ENCODE measurements at regions not wholly inside any gene's neighbourhood (a gene's known extent, or its start where the extent isn't known, plus 50 kb on each side); places are given as distances from the start of the nearest gene placed in this dataset.
"Not testable (repeated sequence)": the region's sequence is repeated elsewhere in the genome, so short reads cannot be mapped to it uniquely, and the experiment has no call there.

- Histone ChIP-seq H3F3A (ENCODE audit: insufficient read depth) (peaks cover 18% of the 10 kb centered on the region; the same call in 1 of the 2 replicates), H3K4me2 (ENCODE audit: unreplicated experiment) (no peak overlapping the region), H3K27me3 (replicated peaks; ENCODE audit: insufficient read depth) (no peaks in the 10 kb centered on the region; the same call in 1 of the 2 replicates), H3K4me3 (no peak overlapping the region), H2AFZ (no peak overlapping the region), H3K79me2 (ENCODE audit: insufficient read depth) (no peaks in the 10 kb centered on the region), H4K20me1 (ENCODE audit: insufficient read depth) (no peaks in the 10 kb centered on the region), H3K9ac (no peak overlapping the region), H3K9me2 (ENCODE audit: insufficient read depth) (no peaks in the 10 kb centered on the region), H3K4me1 (ENCODE audit: insufficient read depth) (peaks cover 4% of the 10 kb centered on the region; the same call in 1 of the 2 replicates), H3K27ac (no peak overlapping the region), H3K9me3 (ENCODE audit: low read depth) (no peaks in the 10 kb centered on the region), H3K36me3 (ENCODE audit: low read depth) (no peaks in the 10 kb centered on the region)
- WGBS, 2 experiments (ENCODE audit: low coverage in 1 of 2, low lambda C conversion rate in 2 of 2, missing lambda C conversion rate in 2 of 2) = 76 to 77% methylated on average over 7 of the region's 7 CpGs
- in situ Hi-C loops (cut with MboI) = no loop called here
- DNase-seq = no peak
- TF ChIP-seq EZH2phosphoT487 (IDR thresholded peaks at IDR 0.05; ENCODE audit: insufficient read depth, low read depth) (no peak), EZH2 (IDR thresholded peaks at IDR 0.05; ENCODE audit: insufficient read depth, poor library complexity, severe bottlenecking) (no peak)
These were observed 190.0 kb downstream of the RTP5 start for GRCh38 chr2:242059566-242059965.

GRCh38 chr2:242060212-242060835 is 190.8 kb downstream of the RTP5 start:
- no peaks in the 10 kb centered on the region for H3K79me2 ChIP-seq (ENCODE audit: insufficient read depth)

GRCh38 chr2:242061930-242062329 is 192.4 kb downstream of the RTP5 start:
- DNase-seq; H3K79me2 ChIP-seq (ENCODE audit: insufficient read depth); H3K4me3 ChIP-seq; H2AFZ ChIP-seq; in situ Hi-C loops (cut with MboI); H3K9ac ChIP-seq; H3K27ac ChIP-seq; H3K4me2 ChIP-seq (ENCODE audit: unreplicated experiment); H3K27me3 ChIP-seq (replicated peaks; ENCODE audit: insufficient read depth); H3K4me1 ChIP-seq (ENCODE audit: insufficient read depth); H3K9me3 ChIP-seq (ENCODE audit: low read depth); H4K20me1 ChIP-seq (ENCODE audit: insufficient read depth); H3K9me2 ChIP-seq (ENCODE audit: insufficient read depth); H3K36me3 ChIP-seq (ENCODE audit: low read depth): not testable (repeated sequence)
- 89% methylated on average over 17 of the region's 17 CpGs for WGBS, 2 experiments (ENCODE audit: low coverage in 1 of 2, low lambda C conversion rate in 2 of 2, missing lambda C conversion rate in 2 of 2)
- peaks cover 18% of the 10 kb centered on the region; the same call in 1 of the 2 replicates for H3F3A ChIP-seq (ENCODE audit: insufficient read depth)

More at GRCh38 chr2:242060212-242060835, 190.8 kb downstream of the RTP5 start:
- Histone ChIP-seq H3K9me3 (ENCODE audit: low read depth) (no peaks in the 10 kb centered on the region), H4K20me1 (ENCODE audit: insufficient read depth) (no peaks in the 10 kb centered on the region), H3K9ac (no peak overlapping the region), H2AFZ (no peak overlapping the region), H3K9me2 (ENCODE audit: insufficient read depth) (no peaks in the 10 kb centered on the region), H3K4me1 (ENCODE audit: insufficient read depth) (peaks cover 4% of the 10 kb centered on the region; the same call in 1 of the 2 replicates), H3K36me3 (ENCODE audit: low read depth) (no peaks in the 10 kb centered on the region), H3K27ac (no peak overlapping the region), H3K27me3 (replicated peaks; ENCODE audit: insufficient read depth) (no peaks in the 10 kb centered on the region; the same call in 1 of the 2 replicates), H3K4me3 (no peak overlapping the region), H3K4me2 (ENCODE audit: unreplicated experiment) (no peak overlapping the region), H3F3A (ENCODE audit: insufficient read depth) (peaks cover 18% of the 10 kb centered on the region; the same call in 1 of the 2 replicates)
- DNase-seq = peak; percentile 92
- WGBS, 2 experiments (ENCODE audit: low coverage in 1 of 2, low lambda C conversion rate in 2 of 2, missing lambda C conversion rate in 2 of 2) = 13 to 18% methylated on average over 4 of the region's 4 CpGs
- no peak for TF ChIP-seq EZH2 (IDR thresholded peaks at IDR 0.05; ENCODE audit: insufficient read depth, poor library complexity, severe bottlenecking)
- no peak for TF ChIP-seq EZH2phosphoT487 (IDR thresholded peaks at IDR 0.05; ENCODE audit: insufficient read depth, low read depth)
- in situ Hi-C loops (cut with MboI) = no loop called here

GRCh38 chr2:242063436-242063835 is 193.9 kb downstream of the RTP5 start:
- Histone ChIP-seq H3K9me2 (ENCODE audit: insufficient read depth) (no peaks in the 10 kb centered on the region), H3K9ac (no peak overlapping the region), H3K27ac (no peak overlapping the region), H3K4me2 (ENCODE audit: unreplicated experiment) (no peak overlapping the region), H3K9me3 (ENCODE audit: low read depth) (no peaks in the 10 kb centered on the region), H3K27me3 (replicated peaks; ENCODE audit: insufficient read depth) (no peaks in the 10 kb centered on the region), H3K4me3 (no peak overlapping the region), H3F3A (ENCODE audit: insufficient read depth) (peaks cover 18% of the 10 kb centered on the region; the same call in 1 of the 2 replicates), H2AFZ (no peak overlapping the region), H3K79me2 (ENCODE audit: insufficient read depth) (no peaks in the 10 kb centered on the region), H4K20me1 (ENCODE audit: insufficient read depth) (no peaks in the 10 kb centered on the region), H3K36me3 (ENCODE audit: low read depth) (no peaks in the 10 kb centered on the region), H3K4me1 (ENCODE audit: insufficient read depth) (peaks cover 4% of the 10 kb centered on the region; the same call in 1 of the 2 replicates)
- DNase-seq = no peak
- whole genome bisulfite sequencing, 2 experiments (ENCODE audit: low coverage in 1 of 2, low lambda C conversion rate in 2 of 2, missing lambda C conversion rate in 2 of 2) = 90 to 92% methylated on average over 2 of the region's 2 CpGs
- TF ChIP-seq EZH2phosphoT487 (IDR thresholded peaks at IDR 0.05; ENCODE audit: insufficient read depth, low read depth) (no peak), EZH2 (IDR thresholded peaks at IDR 0.05; ENCODE audit: insufficient read depth, poor library complexity, severe bottlenecking) (no peak)
- in situ Hi-C loops (cut with MboI) = no loop called here

Measured in GM23248 (cell line).